ENCODE measurements at regions not wholly inside any gene's neighbourhood (a gene's known extent, or its start where the extent isn't known, plus 50 kb on each side); places are given as distances from the start of the nearest gene placed in this dataset.

DNA sequence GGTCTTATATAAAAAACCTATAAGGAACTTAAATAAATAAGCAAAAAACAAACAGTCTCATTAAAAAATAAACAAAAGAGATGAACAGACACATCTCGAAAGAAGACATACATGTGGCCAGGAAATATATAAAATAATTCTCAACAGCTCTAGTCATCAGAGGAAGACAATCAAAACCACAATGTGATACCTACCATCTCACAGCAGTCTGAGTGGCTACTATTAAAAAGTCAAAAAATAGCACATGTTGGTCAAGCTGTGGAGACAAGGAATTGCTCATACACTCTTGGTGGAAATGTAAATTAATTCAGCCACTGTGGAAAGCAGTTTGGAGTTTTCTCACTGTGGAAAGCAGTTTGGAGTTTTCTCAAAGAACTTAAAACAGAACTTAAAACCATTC, 100.3 kb upstream of the ADAMTS5 start:
- Histone ChIP-seq H3K27ac (ENCODE audit: low read depth, low read length) (no peak overlapping the region), H3K9me3 (ENCODE audit: control insufficient read depth in 5 of 5, low read length in 5 of 5) (peaks cover 0 to 5% (median 2%) of the 10 kb centered on the region in 5 donors), H3K4me1 (ENCODE audit: control insufficient read depth in 5 of 5, insufficient read depth in 5 of 5, low read length in 5 of 5) (peaks cover 0 to 6% (median 2%) of the 10 kb centered on the region in 5 donors), H3K36me3 (ENCODE audit: control insufficient read depth in 5 of 5, insufficient read depth in 5 of 5, low read length in 5 of 5) (no peaks in the 10 kb centered on the region), H3K9ac (ENCODE audit: low read length in 5 of 5) (no peak overlapping the region), H3K4me3 (ENCODE audit: low read depth in 1 of 5, low read length in 5 of 5) (no peak overlapping the region), H3K27me3 (ENCODE audit: control insufficient read depth in 5 of 5, insufficient read depth in 4 of 5, low read length in 5 of 5) (no peaks in the 10 kb centered on the region)

DNA sequence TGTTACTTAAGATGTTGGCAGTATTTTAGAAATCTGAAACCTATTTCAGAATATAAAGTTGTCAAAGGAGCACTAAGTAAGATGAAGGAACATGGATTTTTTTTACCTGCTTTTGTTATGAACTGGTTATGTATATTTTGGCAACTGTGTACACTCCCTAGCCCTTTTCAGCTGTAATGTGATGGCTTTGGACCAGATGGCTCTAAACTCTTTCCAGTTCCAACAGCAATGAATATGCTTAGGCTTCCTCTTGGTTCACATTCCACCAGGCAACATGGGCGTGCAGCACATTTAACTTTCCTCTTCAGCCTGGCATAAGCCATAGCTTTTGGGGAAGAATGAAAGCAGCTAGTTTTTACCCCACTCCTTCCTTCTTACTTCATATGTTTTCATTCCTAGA, 95.6 kb upstream of the ADAMTS5 start:
- Histone ChIP-seq H3K4me3 (ENCODE audit: low read depth in 1 of 5, low read length in 5 of 5) (no peak overlapping the region), H3K9me3 (ENCODE audit: control insufficient read depth in 5 of 5, low read length in 5 of 5) (peaks cover 0 to 5% (median 2%) of the 10 kb centered on the region in 5 donors), H3K27me3 (ENCODE audit: control insufficient read depth in 5 of 5, insufficient read depth in 4 of 5, low read length in 5 of 5) (no peaks in the 10 kb centered on the region), H3K4me1 (ENCODE audit: control insufficient read depth in 5 of 5, insufficient read depth in 5 of 5, low read length in 5 of 5) (no peaks in the 10 kb centered on the region), H3K27ac (ENCODE audit: low read depth, low read length) (no peak overlapping the region), H3K36me3 (ENCODE audit: control insufficient read depth in 5 of 5, insufficient read depth in 5 of 5, low read length in 5 of 5) (no peaks in the 10 kb centered on the region), H3K9ac (ENCODE audit: low read length in 5 of 5) (no peak overlapping the region)

GRCh38 chr21:27061770-27062169, 94.9 kb upstream of the ADAMTS5 start:
- Histone ChIP-seq H3K27ac (ENCODE audit: low read depth, low read length) (no peak overlapping the region), H3K9ac (ENCODE audit: low read length in 5 of 5) (no peak overlapping the region)

GRCh38 chr21:27060190-27060589, 93.3 kb upstream of the ADAMTS5 start:
- Histone ChIP-seq H3K4me3 (ENCODE audit: low read depth in 1 of 5, low read length in 5 of 5) (no peak overlapping the region), H3K9me3 (ENCODE audit: control insufficient read depth in 5 of 5, low read length in 5 of 5) (peaks cover 0 to 5% (median 2%) of the 10 kb centered on the region in 5 donors), H3K4me1 (ENCODE audit: control insufficient read depth in 5 of 5, insufficient read depth in 5 of 5, low read length in 5 of 5) (no peaks in the 10 kb centered on the region), H3K27me3 (ENCODE audit: control insufficient read depth in 5 of 5, insufficient read depth in 4 of 5, low read length in 5 of 5) (no peaks in the 10 kb centered on the region), H3K9ac (ENCODE audit: low read length in 5 of 5) (no peak overlapping the region), H3K27ac (ENCODE audit: low read depth, low read length) (no peak overlapping the region), H3K36me3 (ENCODE audit: control insufficient read depth in 5 of 5, insufficient read depth in 5 of 5, low read length in 5 of 5) (no peaks in the 10 kb centered on the region)

More at GRCh38 chr21:27061770-27062169, 94.9 kb upstream of the ADAMTS5 start:
- Histone ChIP-seq H3K27me3 (ENCODE audit: control insufficient read depth in 5 of 5, insufficient read depth in 4 of 5, low read length in 5 of 5) (no peaks in the 10 kb centered on the region), H3K36me3 (ENCODE audit: control insufficient read depth in 5 of 5, insufficient read depth in 5 of 5, low read length in 5 of 5) (no peaks in the 10 kb centered on the region), H3K4me3 (ENCODE audit: low read depth in 1 of 5, low read length in 5 of 5) (no peak overlapping the region), H3K9me3 (ENCODE audit: control insufficient read depth in 5 of 5, low read length in 5 of 5) (peaks cover 0 to 5% (median 2%) of the 10 kb centered on the region in 5 donors), H3K4me1 (ENCODE audit: control insufficient read depth in 5 of 5, insufficient read depth in 5 of 5, low read length in 5 of 5) (no peaks in the 10 kb centered on the region)

DNA sequence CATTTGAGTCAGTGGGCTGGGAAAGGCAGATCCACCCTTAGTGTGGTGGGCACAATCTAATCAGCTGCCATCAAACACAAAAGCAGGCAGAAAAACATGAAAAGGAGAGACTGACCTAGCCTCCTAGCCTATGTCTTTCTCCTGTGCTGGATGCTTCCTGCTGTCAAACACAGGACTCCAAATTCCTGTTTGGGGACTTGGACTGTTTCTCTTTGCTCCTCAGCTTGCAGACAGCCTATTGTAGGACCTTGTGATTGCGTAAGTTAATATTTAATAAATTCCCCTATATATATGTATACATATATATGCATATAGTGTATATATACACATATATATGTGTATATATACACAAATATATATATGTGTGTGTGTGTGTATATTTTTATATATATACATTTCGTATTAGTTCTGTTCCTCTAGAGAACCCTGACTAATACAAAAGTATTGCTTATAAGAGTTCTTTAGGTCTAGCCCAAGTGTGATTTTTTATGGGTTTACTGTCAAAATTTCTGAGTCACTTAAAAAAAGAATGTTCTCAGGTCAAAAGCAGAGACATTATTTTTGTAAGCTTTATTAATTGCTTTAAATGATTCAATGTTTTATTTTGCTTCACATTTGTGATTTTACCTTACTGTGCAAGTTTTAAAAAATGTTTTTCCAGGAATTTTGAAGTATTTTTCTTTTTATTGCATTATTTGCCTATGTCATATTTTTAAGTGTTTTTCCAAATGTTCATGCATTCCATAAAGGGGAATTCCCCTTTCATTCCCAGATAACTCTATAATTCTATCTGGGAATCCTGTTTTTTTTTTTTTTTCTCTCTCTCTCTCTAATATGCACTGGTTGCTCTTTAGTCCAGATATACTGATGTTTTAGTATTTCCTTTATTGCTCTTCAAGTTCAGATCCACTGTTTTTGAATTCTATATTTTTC, 92.1 kb upstream of the ADAMTS5 start:
- H3K9ac ChIP-seq (ENCODE audit: low read length in 5 of 5): no peak overlapping the region
- H3K9me3 ChIP-seq (ENCODE audit: control insufficient read depth in 5 of 5, low read length in 5 of 5): peaks cover 0 to 8% (median 4%) of the 10 kb centered on the region in 5 donors
- H3K27ac ChIP-seq (ENCODE audit: low read depth, low read length): no peak overlapping the region
- H3K4me1 ChIP-seq (ENCODE audit: control insufficient read depth in 5 of 5, insufficient read depth in 5 of 5, low read length in 5 of 5): no peaks in the 10 kb centered on the region
- H3K4me3 ChIP-seq (ENCODE audit: low read depth in 1 of 5, low read length in 5 of 5): no peak overlapping the region
- H3K36me3 ChIP-seq (ENCODE audit: control insufficient read depth in 5 of 5, insufficient read depth in 5 of 5, low read length in 5 of 5): no peaks in the 10 kb centered on the region
- no peaks in the 10 kb centered on the region for H3K27me3 ChIP-seq (ENCODE audit: control insufficient read depth in 5 of 5, insufficient read depth in 4 of 5, low read length in 5 of 5)

DNA sequence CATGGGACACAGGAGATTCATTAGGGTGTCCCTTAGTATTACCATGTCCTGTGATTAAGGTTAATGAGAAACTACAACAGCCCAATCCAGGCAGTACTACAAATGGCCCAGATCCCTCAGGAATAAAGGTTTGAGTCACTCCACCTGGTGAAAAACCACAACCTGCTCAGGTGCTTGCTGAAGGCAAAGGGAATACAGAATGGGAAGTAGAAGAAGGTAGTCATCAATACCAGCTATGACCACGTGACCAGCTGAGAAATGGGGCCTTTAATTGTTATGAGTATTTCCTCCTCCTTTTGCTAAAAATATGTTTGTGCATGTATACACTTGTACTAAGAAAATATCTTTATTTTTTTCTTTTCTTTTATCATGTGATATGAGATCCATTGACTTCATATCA, 91.1 kb upstream of the ADAMTS5 start:
- Histone ChIP-seq H3K4me3 (ENCODE audit: low read depth in 1 of 5, low read length in 5 of 5) (no peak overlapping the region), H3K36me3 (ENCODE audit: control insufficient read depth in 5 of 5, insufficient read depth in 5 of 5, low read length in 5 of 5) (no peaks in the 10 kb centered on the region), H3K4me1 (ENCODE audit: control insufficient read depth in 5 of 5, insufficient read depth in 5 of 5, low read length in 5 of 5) (no peaks in the 10 kb centered on the region), H3K9ac (ENCODE audit: low read length in 5 of 5) (no peak overlapping the region), H3K27ac (ENCODE audit: low read depth, low read length) (no peak overlapping the region), H3K9me3 (ENCODE audit: control insufficient read depth in 5 of 5, low read length in 5 of 5) (peaks cover 0 to 6% (median 4%) of the 10 kb centered on the region in 5 donors), H3K27me3 (ENCODE audit: control insufficient read depth in 5 of 5, insufficient read depth in 4 of 5, low read length in 5 of 5) (no peaks in the 10 kb centered on the region)

GRCh38 chr21:27047658-27048314, 80.9 kb upstream of the ADAMTS5 start:
- Histone ChIP-seq H3K4me3 (ENCODE audit: low read depth in 1 of 5, low read length in 5 of 5) (no peak overlapping the region), H3K9me3 (ENCODE audit: control insufficient read depth in 5 of 5, low read length in 5 of 5) (no peaks in the 10 kb centered on the region), H3K27ac (ENCODE audit: low read depth, low read length) (no peak overlapping the region), H3K4me1 (ENCODE audit: control insufficient read depth in 5 of 5, insufficient read depth in 5 of 5, low read length in 5 of 5) (peaks cover 0 to 19% (median 16%) of the 10 kb centered on the region in 5 donors), H3K36me3 (ENCODE audit: control insufficient read depth in 5 of 5, insufficient read depth in 5 of 5, low read length in 5 of 5) (no peaks in the 10 kb centered on the region), H3K27me3 (ENCODE audit: control insufficient read depth in 5 of 5, insufficient read depth in 4 of 5, low read length in 5 of 5) (no peaks in the 10 kb centered on the region), H3K9ac (ENCODE audit: low read length in 5 of 5) (no peak overlapping the region)

DNA sequence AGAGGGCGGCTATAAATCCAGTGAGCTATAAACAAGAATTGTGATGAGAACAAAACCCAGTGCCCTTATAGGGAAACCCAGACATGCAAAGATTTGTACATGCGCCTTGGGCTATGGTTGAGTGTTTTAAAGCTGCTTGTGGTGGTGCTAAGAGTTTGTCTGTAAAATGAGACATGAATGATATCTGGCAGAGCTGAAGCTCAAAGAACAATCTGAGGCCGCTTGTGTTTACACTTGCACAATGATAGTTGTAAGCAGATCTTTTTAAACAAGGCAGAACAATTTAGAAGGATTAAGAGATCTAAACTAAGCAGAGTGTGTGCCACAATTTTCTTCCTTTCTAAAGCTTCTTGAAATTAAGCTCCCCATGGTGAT, 80.4 kb upstream of the ADAMTS5 start:
- Histone ChIP-seq H3K9me3 (ENCODE audit: control insufficient read depth in 5 of 5, low read length in 5 of 5) (no peaks in the 10 kb centered on the region), H3K4me3 (ENCODE audit: low read depth in 1 of 5, low read length in 5 of 5) (no peak overlapping the region), H3K36me3 (ENCODE audit: control insufficient read depth in 5 of 5, insufficient read depth in 5 of 5, low read length in 5 of 5) (no peaks in the 10 kb centered on the region), H3K27ac (ENCODE audit: low read depth, low read length) (no peak overlapping the region), H3K27me3 (ENCODE audit: control insufficient read depth in 5 of 5, insufficient read depth in 4 of 5, low read length in 5 of 5) (no peaks in the 10 kb centered on the region), H3K9ac (ENCODE audit: low read length in 5 of 5) (no peak overlapping the region), H3K4me1 (ENCODE audit: control insufficient read depth in 5 of 5, insufficient read depth in 5 of 5, low read length in 5 of 5) (peaks cover 0 to 19% (median 16%) of the 10 kb centered on the region in 5 donors)

DNA sequence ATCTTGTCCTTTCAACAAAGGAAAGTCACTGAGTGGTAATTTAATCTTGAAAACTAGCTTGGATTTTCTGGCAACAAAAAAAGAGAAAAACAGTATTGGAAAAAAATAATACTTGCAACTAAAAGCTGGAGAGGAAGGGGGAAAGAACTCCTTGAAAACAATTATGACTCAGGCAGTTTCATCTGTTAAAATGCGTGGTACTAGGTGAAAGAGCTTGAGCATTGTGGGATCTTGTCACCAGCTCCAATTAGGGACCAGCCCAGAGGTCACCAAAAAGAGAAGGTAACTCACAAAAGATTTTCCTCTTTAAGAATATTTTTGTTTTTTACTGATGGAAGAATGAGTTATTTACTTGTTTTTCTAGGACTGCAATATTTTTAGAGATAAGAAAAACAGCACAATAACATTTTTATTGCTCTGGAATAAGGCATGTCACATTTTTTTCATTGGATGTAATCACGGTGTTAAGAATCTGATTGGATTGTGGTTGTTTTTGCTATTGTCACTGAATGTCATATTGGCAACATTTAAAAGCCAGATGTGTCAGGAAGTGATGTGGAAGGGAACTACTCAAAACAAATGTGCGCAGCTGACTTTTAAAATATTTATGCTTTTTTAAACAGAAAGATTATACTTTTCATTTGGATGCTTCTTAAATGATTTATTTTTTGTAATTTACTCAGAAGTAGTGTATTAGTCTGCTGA, 78.5 kb upstream of the ADAMTS5 start:
- Histone ChIP-seq H3K9me3 (ENCODE audit: control insufficient read depth in 5 of 5, low read length in 5 of 5) (no peaks in the 10 kb centered on the region), H3K4me1 (ENCODE audit: control insufficient read depth in 5 of 5, insufficient read depth in 5 of 5, low read length in 5 of 5) (peaks cover 0 to 19% (median 16%) of the 10 kb centered on the region in 5 donors), H3K36me3 (ENCODE audit: control insufficient read depth in 5 of 5, insufficient read depth in 5 of 5, low read length in 5 of 5) (no peaks in the 10 kb centered on the region), H3K9ac (ENCODE audit: low read length in 5 of 5) (no peak overlapping the region), H3K27ac (ENCODE audit: low read depth, low read length) (peak overlapping the region; percentile 63), H3K27me3 (ENCODE audit: control insufficient read depth in 5 of 5, insufficient read depth in 4 of 5, low read length in 5 of 5) (no peaks in the 10 kb centered on the region), H3K4me3 (ENCODE audit: low read depth in 1 of 5, low read length in 5 of 5) (no peak overlapping the region)

DNA sequence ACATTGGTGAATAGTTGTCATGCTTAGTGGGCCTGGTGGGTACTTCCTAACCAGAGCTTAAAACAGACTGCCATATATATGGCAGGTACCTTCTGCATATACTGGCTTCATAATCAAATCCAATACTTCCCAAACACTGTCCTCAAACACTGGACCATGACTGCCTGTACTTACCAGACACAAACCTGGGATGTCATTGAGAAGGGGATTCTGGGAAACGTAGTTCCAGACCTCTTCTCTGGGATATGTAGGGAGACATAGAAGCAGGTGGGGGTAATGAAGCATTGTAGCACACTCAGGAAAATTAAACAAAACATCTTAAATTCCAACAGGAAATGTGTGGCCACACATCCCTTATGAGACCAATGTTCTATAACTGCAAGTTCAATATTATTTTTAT, 76.5 kb upstream of the ADAMTS5 start:
- Histone ChIP-seq H3K36me3 (ENCODE audit: control insufficient read depth in 5 of 5, insufficient read depth in 5 of 5, low read length in 5 of 5) (no peaks in the 10 kb centered on the region), H3K9me3 (ENCODE audit: control insufficient read depth in 5 of 5, low read length in 5 of 5) (no peaks in the 10 kb centered on the region), H3K9ac (ENCODE audit: low read length in 5 of 5) (no peak overlapping the region), H3K27me3 (ENCODE audit: control insufficient read depth in 5 of 5, insufficient read depth in 4 of 5, low read length in 5 of 5) (no peaks in the 10 kb centered on the region), H3K4me3 (ENCODE audit: low read depth in 1 of 5, low read length in 5 of 5) (no peak overlapping the region), H3K4me1 (ENCODE audit: control insufficient read depth in 5 of 5, insufficient read depth in 5 of 5, low read length in 5 of 5) (peaks cover 0 to 19% (median 16%) of the 10 kb centered on the region in 5 donors), H3K27ac (ENCODE audit: low read depth, low read length) (no peak overlapping the region)

Measured in subcutaneous abdominal adipose tissue (tissue), 5 donors.